Fibroblast of villous mesenchyme (primary cell): ENCODE measurements at regions not wholly inside any gene's neighbourhood (a gene's known extent, or its start where the extent isn't known, plus 50 kb on each side); places are given as distances from the start of the nearest gene placed in this dataset.

ENCODE experiments used
- DNase-seq: peaks from one replicate; pipeline ENCODE4 v3.0.0-alpha.2; 2010; ENCODE audit warnings: low read depth
- H3K4me3 ChIP-seq: 2 replicates; pipeline ENCODE4 v1.5.1; 2011; ENCODE audit warnings: low read depth, mild to moderate bottlenecking, low read length
- TF ChIP-seq, protein P1 (sequence below): IDR thresholded peaks from 2 replicates; pipeline ENCODE4 v1.5.1; 2012; ENCODE audit warnings: low read depth, mild to moderate bottlenecking, low read length; ENCODE audit not compliant: insufficient read depth

DNA sequence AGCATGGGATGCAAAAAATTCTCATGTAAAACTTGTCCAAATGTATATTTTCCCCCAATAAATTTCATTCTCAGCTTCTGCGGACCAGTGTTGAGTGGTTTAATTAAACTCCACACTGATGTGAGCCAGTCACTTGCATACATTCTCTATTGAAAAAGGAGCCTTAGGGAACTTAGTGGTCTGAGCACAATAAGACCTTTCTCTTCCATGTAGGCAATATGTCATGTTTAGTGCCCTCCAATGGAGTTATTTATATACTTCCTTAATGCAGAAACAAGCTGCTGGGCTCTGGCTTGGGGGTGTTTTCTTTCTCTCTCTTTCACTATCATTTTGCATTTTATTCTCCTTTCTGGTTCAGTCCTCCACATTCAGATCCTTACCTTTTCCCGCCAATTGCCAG is 196.9 kb downstream of the ANAPC10 start:
- DNase-seq, result no peak
- no peak overlapping the region for H3K4me3 ChIP-seq
- TF ChIP-seq, protein P1, sequence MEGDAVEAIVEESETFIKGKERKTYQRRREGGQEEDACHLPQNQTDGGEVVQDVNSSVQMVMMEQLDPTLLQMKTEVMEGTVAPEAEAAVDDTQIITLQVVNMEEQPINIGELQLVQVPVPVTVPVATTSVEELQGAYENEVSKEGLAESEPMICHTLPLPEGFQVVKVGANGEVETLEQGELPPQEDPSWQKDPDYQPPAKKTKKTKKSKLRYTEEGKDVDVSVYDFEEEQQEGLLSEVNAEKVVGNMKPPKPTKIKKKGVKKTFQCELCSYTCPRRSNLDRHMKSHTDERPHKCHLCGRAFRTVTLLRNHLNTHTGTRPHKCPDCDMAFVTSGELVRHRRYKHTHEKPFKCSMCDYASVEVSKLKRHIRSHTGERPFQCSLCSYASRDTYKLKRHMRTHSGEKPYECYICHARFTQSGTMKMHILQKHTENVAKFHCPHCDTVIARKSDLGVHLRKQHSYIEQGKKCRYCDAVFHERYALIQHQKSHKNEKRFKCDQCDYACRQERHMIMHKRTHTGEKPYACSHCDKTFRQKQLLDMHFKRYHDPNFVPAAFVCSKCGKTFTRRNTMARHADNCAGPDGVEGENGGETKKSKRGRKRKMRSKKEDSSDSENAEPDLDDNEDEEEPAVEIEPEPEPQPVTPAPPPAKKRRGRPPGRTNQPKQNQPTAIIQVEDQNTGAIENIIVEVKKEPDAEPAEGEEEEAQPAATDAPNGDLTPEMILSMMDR, result no peak

DNA sequence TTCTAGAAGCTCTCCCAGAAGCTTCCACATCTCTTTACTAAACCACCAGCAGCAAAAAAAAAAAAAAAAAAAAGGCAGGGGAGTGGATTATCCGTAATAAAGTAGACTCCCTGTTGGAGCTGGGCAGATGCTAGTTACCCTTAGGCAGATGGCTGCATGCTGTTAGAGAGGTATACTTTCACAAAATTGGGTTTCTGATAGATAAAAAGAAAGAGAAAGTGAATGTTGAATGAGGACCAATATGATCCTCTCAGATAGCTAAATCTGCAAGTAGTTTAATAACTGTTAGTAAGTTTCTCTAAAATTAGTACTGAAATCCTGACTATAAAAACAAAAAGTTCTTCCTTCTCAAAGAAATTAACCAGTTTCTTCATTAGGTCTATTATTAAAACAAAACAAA is 195.4 kb downstream of the ANAPC10 start:
- DNase-seq, result no peak
- TF ChIP-seq, protein P1, result no peak
- H3K4me3 ChIP-seq, result no peak overlapping the region

DNA sequence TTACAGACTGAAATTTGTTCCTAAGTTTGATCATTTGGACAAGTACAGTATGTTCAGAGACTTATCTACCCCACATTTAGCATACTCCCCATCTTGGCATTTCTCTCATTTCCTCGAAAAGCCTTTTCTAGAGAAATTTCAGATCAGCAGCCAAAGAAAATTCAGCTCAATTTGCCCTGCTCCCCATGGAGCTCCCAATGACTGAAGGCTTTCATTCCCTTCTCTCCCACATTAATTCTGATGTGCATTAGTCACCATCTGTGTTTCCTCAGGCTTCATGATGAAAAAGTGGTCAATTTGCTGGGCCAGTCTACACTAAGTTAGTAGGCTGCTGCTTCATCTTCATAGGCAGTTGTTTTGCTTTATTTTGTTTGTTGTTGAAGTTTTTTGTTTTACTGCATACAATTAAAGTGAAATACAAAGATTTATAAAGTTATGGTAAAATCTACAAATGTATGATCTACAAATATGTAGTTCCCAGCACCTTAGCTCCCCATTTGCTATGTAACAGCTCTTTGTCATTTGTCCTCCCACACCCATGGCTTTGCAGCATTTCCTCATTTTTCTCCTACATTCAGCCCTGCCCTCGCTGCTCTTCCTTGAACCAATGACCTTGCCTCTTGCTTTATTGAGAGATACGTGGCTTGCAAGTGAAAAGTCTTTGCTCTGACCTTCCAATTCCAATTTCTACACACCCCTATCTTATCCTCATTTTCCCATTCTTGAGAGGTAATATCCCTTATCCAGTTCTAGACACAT is 193.9 kb downstream of the ANAPC10 start:
- H3K4me3 ChIP-seq, result no peak overlapping the region
- TF ChIP-seq, protein P1, result no peak
- peak; percentile 24 for DNase-seq

DNA sequence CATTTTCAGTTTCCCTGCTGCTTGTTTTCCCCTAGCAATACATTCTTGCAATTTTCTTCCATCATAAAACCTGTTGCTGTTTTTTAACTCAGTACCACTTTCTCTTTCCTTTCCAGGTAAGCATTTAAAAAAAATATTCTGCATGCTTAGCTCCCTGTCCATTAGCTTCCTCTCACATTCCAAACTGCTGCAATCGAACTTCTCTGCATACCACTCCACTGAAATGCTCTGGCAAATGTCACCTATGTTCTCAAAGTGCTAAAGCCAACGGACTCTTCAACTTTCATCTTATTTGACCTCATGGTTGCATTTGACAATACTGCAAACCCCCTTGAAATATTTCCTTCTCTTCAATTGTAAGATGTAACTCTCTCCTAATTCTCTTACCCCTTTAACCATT is 192.7 kb downstream of the ANAPC10 start:
- no peak overlapping the region for H3K4me3 ChIP-seq
- peak; percentile 3 for DNase-seq
- TF ChIP-seq, protein P1, result no peak

DNA sequence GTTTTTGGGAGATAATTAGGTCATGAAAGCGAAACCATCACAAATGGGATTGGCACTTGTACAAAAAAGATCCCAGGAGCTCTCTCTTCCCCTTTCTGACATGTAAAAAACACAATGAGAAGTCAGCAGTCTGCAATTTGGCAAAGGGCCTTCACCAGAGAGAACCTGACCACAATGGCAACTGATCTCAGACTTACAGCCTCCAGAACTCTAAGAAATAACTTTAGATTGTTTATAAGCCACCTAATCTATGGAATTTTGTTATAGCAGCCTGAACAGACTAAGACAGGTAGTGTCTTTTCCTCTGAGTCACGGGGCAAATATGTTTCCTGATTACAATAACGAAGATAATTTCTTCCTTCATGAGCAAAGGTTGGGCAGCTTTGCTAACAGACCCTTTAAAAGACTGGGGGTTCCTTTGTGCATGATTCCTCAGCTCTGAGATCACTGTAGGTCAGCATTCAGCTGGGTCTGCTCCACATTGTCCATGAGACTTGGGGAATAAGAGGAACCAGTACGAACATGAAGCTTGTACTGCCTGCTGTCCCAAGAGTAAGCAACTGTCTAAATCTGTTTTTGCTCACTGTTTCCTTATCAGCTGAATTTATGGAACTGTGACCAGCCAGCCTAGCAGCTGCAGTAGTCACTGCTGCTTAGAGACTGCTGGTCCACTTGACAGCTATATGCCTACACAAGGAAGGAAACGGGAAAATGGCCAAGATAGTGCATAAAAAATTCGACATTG is 191.6 kb downstream of the ANAPC10 start:
- DNase-seq, result peak; percentile 42

DNA sequence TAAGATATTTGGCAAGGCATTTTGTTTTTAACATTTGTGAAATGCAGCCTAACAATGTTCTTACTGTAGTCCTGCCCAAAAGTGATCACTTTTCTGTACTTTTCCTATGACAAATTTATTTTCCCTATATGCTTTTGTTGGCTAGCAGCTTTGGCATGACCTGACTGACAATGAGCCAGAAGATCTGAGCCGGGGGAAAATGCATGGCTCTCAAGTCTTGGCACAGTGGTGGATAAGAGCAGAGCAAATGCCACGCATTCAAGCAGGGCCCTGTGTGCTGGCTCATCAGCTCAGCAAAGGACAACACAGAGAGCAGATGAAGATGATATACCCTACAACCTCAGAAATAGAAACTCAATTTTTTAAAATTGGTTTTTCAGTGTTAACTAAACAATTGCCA is 187.3 kb downstream of the ANAPC10 start:
- no peak for DNase-seq
- no peak overlapping the region for H3K4me3 ChIP-seq
- TF ChIP-seq, protein P1, result no peak

More for the DNA sequence above, 191.6 kb downstream of the ANAPC10 start:
- TF ChIP-seq, protein P1, result no peak
- no peak overlapping the region for H3K4me3 ChIP-seq
